ENCODE measurements at regions not wholly inside any gene's neighbourhood (a gene's known extent, or its start where the extent isn't known, plus 50 kb on each side); places are given as distances from the start of the nearest gene placed in this dataset.
A peak's percentile ranks its signal among the peaks of the same experiment; 100 is the strongest.
"Not testable (repeated sequence)": the region's sequence is repeated elsewhere in the genome, so short reads cannot be mapped to it uniquely, and the experiment has no call there.

GRCh38 chr6:164072240-164072666 is 657.7 kb downstream of the QKI start:
- DNase-seq (ENCODE audit: low spot score), result no peak

GRCh38 chr6:164069350-164069990 is 655.0 kb downstream of the QKI start:
- DNase-seq (ENCODE audit: low spot score), result peak; percentile 90

- DNase-seq (ENCODE audit: low spot score), result no peak
Observed at GRCh38 chr6:164068527-164068926, 654.0 kb downstream of the QKI start.

DNA sequence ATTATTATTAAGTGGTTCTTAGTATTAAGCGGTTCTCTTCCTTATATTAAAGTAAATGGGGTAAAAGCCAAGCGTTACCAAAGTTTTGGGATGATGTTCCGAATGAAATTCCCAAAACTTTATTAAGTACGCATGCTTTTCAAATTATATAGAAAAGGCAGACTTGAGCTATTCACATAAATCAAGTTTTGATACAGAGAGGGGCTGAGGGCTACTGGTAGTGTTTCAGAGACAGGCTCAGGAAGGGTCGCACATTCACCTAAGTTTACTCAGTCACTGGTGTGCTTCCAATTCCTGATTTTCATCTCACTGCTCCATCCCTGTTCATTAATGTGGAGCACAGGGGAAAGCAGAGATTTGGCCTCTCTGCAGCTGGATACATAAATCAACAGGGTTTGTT is 652.2 kb downstream of the QKI start:
- no peak for DNase-seq (ENCODE audit: low spot score)

DNA sequence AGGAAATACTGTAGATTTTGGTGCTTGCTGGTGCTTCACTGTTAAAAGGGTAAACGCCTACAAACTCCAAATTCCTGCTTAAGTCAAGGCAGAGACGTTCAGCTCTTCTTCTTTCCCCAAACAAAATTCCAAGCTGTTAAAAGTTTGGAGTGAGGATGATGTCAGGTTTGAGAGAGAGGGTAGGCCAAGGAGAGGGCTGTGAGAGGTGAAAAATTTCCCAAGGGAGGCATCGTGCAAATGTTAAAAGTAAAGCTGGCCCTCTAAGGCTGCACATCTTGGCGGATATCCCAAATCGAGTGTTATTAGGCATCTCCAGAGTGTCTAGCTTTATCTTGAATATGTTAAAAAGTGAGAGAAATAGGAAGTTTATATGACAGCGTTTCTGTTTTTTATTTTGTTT is 651.8 kb downstream of the QKI start:
- no peak for DNase-seq (ENCODE audit: low spot score)

- no peak for DNase-seq (ENCODE audit: low spot score)
Observed at GRCh38 chr6:164063346-164063745, 648.8 kb downstream of the QKI start.

- DNase-seq (ENCODE audit: low spot score), result no peak
Observed at GRCh38 chr6:164062872-164063271, 648.4 kb downstream of the QKI start.

GRCh38 chr6:164057876-164058275 is 643.4 kb downstream of the QKI start:
- DNase-seq (ENCODE audit: low spot score), result peak; percentile 7

- DNase-seq (ENCODE audit: low spot score), result no peak
Observed at GRCh38 chr6:164051427-164051826, 636.9 kb downstream of the QKI start.

GRCh38 chr6:164049517-164049988 is 635.0 kb downstream of the QKI start:
- no peak for DNase-seq (ENCODE audit: low spot score)

- no peak for DNase-seq (ENCODE audit: low spot score)
Observed at GRCh38 chr6:164048840-164049516, 634.5 kb downstream of the QKI start.

DNA sequence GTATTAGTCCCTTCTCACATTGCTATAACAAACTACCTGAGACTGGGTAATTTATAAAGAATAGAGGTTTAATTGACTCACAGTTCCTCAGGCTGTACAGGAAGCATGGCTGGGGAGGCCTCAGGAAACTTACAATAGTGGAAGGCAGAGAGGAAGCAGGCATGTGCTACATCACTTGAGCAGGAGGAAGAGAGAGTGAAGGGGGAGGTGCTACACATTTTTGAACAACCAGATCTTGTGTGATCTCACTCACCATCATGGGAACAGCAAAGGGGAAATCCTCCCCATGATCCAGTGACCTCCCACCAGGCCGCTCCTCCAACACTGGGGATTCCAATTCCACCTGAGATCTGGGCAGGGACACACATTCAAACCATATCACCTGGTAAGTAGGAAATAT is 630.6 kb downstream of the QKI start:
- DNase-seq (ENCODE audit: low spot score), result peak; percentile 76

- not testable (repeated sequence) for DNase-seq (ENCODE audit: low spot score)
Observed at GRCh38 chr6:164043656-164044055, 629.1 kb downstream of the QKI start.

- no peak for DNase-seq (ENCODE audit: low spot score)
Observed at GRCh38 chr6:164042212-164042611, 627.7 kb downstream of the QKI start.

DNA sequence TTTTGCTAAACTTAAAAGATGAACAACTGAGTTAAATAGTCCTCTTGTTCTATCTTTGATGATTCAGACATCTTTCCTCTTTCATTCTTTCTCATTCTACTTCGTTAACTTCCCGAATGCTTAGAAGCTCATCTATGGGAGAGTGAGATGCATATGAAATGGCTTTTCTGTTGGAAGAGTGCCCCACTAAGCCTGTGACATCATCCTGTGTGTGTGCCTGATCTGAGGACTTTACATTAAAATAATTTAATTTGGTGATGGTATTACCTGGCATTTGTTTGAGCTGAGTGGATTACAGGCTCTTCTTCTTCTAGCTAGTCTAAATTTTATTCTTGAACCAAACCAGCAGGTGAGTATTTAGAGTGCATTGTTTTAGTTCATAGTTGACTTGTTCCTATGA is 626.5 kb downstream of the QKI start:
- no peak for DNase-seq (ENCODE audit: low spot score)

- peak; percentile 16 for DNase-seq (ENCODE audit: low spot score)
Observed at GRCh38 chr6:164039954-164040375, 625.4 kb downstream of the QKI start.

DNA sequence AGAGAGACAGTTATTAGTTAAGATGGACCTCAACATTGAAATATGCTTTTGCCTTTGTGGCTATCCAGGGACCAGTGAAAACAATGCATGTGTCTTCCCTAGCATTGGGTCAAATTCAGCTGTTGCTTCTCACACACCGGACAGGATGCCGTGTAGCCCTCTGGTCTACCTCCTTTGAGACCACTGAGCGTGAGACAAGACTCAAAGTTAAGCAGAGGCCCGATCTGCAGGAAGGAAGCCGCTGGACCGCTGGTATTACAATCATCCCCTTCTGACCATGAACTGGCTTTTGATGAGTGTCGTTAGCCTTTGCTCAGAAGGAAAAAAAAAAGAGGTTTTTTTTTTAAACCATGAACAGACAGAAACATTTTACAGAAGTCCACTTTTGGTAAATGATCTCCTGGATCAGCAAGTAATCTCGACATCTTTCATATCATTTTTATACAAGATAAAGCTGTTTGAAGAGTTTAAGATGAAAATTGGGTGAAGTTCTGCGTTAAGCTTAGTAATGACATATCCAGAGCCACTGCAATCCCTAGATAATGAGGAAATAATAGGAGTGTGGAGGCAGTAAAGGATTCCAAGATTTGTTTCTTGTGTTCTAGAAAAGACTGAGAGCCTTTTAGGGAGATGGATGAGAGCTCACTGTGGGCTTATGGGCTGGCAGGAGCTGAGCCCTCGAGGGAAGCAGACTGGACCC is 622.8 kb downstream of the QKI start:
- DNase-seq (ENCODE audit: low spot score), result no peak

DNA sequence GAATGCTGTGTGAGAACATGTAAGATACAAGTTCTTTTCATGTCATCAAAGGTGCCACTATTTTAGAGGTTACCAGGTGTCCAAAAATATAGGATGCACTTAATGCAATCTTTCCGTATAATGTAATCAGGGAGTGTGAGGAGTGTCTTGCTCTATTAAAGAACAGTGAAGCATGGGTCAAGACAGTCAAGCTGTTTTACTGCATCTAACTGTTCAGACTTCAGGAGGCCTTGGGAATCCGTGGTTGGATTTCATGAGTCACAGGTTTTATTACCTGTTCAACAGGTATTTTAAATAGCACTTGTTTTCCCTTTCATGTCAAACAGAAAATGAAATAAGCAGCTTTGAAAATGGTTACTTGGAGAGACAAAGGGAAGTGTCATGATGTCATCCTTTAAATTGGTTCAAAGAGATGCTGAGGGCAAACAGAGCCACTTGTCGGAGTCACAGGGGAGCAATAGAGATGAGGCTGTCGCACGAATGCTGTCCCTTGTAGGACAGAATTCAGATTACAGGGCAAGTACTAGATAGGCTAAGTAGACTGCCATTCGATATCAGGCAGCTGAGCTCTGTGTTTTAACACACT is 621.5 kb downstream of the QKI start:
- no peak for DNase-seq (ENCODE audit: low spot score)

DNA sequence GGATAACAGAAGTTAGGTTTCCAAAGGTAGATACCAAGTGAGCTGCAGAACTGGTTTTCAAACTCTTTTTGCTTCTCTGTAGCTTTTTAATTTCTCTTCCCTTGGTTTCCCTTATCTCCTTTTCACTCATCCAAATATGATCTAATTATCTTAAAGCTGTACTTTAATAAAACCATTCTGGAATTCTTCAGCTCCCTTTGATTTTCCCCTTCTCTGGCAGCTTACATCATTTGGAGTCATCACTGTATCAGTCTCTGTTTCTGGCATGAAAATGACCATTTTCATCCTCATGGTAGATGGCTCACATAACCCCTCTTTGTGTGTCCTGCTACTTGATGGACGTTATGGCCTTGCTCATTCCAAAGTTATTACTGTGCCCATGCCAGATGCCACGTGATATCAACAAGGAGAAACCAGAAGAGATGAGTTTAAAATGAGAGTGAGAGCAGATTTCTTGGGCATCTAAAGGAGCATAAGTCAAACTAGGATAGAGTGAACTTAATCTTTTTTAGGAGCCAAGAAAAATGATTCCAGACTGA is 620.2 kb downstream of the QKI start:
- DNase-seq (ENCODE audit: low spot score), result no peak

DNA sequence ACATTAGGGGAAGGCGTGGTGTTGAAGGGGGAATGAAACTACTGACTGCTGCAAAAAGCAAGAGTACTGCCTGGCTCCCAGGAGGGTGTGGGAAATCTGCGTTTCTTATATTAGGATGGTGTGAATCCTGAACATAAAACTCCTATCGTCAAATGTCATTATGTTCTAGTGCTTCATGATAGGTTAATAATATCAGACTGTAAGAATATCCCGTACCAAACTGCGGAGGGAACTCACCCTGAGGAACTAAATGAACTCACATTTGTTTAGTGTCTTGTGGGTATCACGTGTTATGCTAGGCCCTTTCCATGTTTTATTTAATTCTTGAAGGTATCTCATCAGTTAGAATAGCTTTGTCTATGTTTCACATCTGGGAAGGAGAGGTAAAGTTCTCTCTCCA is 610.7 kb downstream of the QKI start:
- DNase-seq (ENCODE audit: low spot score), result no peak

DNA sequence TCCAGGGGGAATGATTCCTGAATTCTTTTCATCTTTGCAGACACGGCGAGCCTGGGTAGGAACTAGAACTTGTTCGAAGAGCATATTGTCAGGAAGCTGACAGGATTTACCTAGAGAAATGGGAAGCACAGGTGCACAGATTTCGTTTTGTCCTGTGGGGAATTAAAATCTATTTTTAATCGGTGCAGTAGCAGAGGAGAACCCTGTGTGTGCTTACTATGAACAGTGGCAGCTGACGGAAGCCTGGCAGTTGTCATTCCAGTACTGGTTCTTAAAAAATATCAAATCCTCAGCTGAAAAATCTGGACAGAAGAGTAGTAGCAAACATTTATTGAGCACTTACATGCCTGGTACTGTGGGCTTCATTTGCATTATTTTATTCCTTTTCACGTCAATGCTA is 609.0 kb downstream of the QKI start:
- no peak for DNase-seq (ENCODE audit: low spot score)

GRCh38 chr6:164022632-164023031 is 608.1 kb downstream of the QKI start:
- DNase-seq (ENCODE audit: low spot score), result no peak
